Transverse colon (tissue), 4 donors: ENCODE measurements at regions not wholly inside any gene's neighbourhood (a gene's known extent, or its start where the extent isn't known, plus 50 kb on each side); places are given as distances from the start of the nearest gene placed in this dataset.

Source experiments
- DNase-seq: peaks from one replicate; pipeline ENCODE4 v3.0.0-alpha.2; 2019
- H3K27ac ChIP-seq, 4 donors: fragments of 200-600 bp; sonication (generic); 2 replicates each; pipeline ENCODE4 v1.5.1; 2016 to 2018; ENCODE audit warnings: inconsistent platforms in 4 of 4
- H3K27me3 ChIP-seq: fragments of 200-600 bp; sonication (generic); 2 replicates; pipeline ENCODE4 v1.5.1; 2017; ENCODE audit warnings: inconsistent platforms
- H3K36me3 ChIP-seq, 4 donors: fragments of 200-600 bp; sonication (generic); 2 replicates each; pipeline ENCODE4 v1.5.1; 2017 to 2019; ENCODE audit warnings: inconsistent platforms in 4 of 4
- H3K4me1 ChIP-seq, 4 donors: fragments of 200-600 bp; sonication (generic); 2 replicates each; pipeline ENCODE4 v1.5.1; 2017 to 2020; ENCODE audit warnings: inconsistent platforms in 4 of 4
- H3K4me3 ChIP-seq, 4 donors: fragments of 200-600 bp; sonication (generic); 1 replicate in 1 of 4; 2 replicates in 3 of 4; pipeline versions ENCODE4 v1.5.1 to v1.6.1; 2017 to 2019; ENCODE audit warnings: inconsistent platforms in 4 of 4
- H3K9me3 ChIP-seq, 2 donors: fragments of 200-600 bp; sonication (generic); 2 replicates each; pipeline ENCODE4 v1.5.1; 2017 to 2019; ENCODE audit warnings: inconsistent platforms in 2 of 2
- EP300 ChIP-seq: sonication (generic); formaldehyde crosslinking; IDR thresholded peaks from one replicate; pipeline ENCODE4 v1.6.1; 2017; ENCODE audit warnings: antibody characterized with exemption, low read depth
- POLR2A ChIP-seq: fragments of 450-650 bp; IDR thresholded peaks from one replicate; pipeline ENCODE4 v1.6.1; 2016; ENCODE audit warnings: antibody characterized with exemption, mild to moderate bottlenecking, moderate library complexity
- POLR2AphosphoS5 ChIP-seq, 3 donors: sonication (generic); formaldehyde crosslinking; IDR thresholded peaks; one replicate each; pipeline ENCODE4 v1.6.1; 2016; ENCODE audit warnings: antibody characterized with exemption in 3 of 3
- WGBS, 2 donors: methylation state at CpG; one replicate each; pipeline ENCODE4 v1.1.5; 2018; ENCODE audit warnings: low coverage in 1 of 2; 5-methylcytosine and 5-hydroxymethylcytosine counted together
- in situ Hi-C, 4 donors: fragments of 200-750 bp; cut with MboI; loops; one replicate each; pipeline versions ENCODE4 v1.15.0 to v1.15.1; 2017; ENCODE audit warnings: low sequenced_read_pairs in 3 of 4, low pct_ligation_motif_present in 1 of 4, low pct_unique_long_range_greater_than_20kb in 1 of 4
- intact Hi-C: fragments of 100-400 bp; cut with DNase I; formaldehyde crosslinking; loops from one replicate; pipeline ENCODE4 v1.15.1; 2023; ENCODE audit warnings: low total_unique reads
- TF ChIP-seq, protein P1 (sequence below), 5 experiments: fragments of 200-600 bp in 3 of 5; fragments of 450-650 bp in 2 of 5; sonication (generic) in 3 of 5; IDR thresholded peaks; 1 replicate in 2 of 5; 2 replicates in 3 of 5; pipeline ENCODE4 v1.5.1; 2016 to 2017; ENCODE audit warnings: antibody characterized with exemption in 5 of 5, inconsistent platforms in 3 of 5, mild to moderate bottlenecking in 2 of 5, moderate library complexity in 1 of 5

DNA sequence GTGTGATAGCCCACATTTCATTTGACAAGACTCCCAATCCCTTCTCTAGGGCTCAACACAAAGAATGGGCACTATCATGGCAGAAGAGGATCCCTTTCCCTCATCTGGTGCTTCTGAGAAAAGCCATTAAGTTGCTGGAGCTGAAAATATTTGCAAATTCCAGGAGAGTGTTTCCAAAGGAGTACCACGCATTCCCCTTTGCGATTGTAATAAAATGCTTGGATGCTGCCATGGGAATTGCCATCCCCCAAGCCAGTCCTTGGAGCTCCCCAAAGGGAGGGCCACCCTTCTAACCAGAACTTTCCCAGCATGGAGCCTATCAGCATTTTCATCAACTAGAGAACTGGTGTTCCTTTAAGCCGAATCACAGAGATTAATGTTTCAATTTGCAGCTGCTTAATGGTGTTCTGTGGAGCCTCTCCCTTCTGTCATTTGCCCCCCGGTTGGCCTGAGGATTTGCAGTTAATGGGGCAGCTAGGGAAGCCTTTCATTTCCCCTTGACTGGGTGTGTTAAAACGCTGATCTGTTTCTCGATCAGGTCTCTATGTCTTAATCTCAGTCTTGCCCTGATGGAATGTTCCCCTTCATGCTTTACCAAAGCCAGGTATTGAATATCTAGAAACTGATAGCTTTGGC, 133.0 kb downstream of the ENC1 start:
- no peak for DNase-seq
- no peak overlapping the region for H3K27ac ChIP-seq
- in situ Hi-C loops = no loop called here
- intact Hi-C loops = loop anchor here (10.0 kb wide), 1 partner anchor 1533 kb away; no protein-coding TSS in a partner anchor
- H3K36me3 ChIP-seq = no peaks in the 10 kb centered on the region
- 95% methylated on average over 6 of the region's 6 CpGs; no CpG with 5 or more reads in 1 of the 2 donors for WGBS, 2 donors
- TF ChIP-seq EP300 = no peak
- TF ChIP-seq, protein P1, sequence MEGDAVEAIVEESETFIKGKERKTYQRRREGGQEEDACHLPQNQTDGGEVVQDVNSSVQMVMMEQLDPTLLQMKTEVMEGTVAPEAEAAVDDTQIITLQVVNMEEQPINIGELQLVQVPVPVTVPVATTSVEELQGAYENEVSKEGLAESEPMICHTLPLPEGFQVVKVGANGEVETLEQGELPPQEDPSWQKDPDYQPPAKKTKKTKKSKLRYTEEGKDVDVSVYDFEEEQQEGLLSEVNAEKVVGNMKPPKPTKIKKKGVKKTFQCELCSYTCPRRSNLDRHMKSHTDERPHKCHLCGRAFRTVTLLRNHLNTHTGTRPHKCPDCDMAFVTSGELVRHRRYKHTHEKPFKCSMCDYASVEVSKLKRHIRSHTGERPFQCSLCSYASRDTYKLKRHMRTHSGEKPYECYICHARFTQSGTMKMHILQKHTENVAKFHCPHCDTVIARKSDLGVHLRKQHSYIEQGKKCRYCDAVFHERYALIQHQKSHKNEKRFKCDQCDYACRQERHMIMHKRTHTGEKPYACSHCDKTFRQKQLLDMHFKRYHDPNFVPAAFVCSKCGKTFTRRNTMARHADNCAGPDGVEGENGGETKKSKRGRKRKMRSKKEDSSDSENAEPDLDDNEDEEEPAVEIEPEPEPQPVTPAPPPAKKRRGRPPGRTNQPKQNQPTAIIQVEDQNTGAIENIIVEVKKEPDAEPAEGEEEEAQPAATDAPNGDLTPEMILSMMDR (IDR thresholded peaks at IDR 0.05) = no peak
- TF ChIP-seq POLR2AphosphoS5 (IDR thresholded peaks at IDR 0.05) = no peak
- no peak for TF ChIP-seq POLR2A
- H3K27me3 ChIP-seq = no peaks in the 10 kb centered on the region
- H3K4me1 ChIP-seq = peaks cover 0 to 5% (median 0%) of the 10 kb centered on the region in 4 donors
- H3K9me3 ChIP-seq = no peaks in the 10 kb centered on the region
- H3K4me3 ChIP-seq = no peak overlapping the region

DNA sequence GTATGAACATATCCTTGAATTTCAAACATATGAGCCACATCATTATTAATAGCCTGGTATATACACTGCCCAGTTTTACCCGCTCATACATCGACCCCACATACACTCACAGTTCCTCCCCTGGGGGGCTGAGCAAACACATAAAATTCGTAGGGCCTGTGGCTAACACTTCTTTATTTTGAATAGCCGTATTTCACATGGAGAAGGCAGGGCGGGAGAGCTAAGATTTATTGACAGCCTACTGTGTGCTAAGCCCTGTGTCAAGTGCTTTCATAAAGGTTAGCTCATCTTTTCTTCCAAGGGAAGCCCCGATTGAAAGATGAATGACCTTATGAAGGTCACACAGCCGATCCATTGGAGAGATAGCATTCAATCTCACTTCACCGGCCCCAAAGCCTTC, 134.4 kb downstream of the ENC1 start:
- DNase-seq = no peak
- TF ChIP-seq POLR2A = no peak
- TF ChIP-seq, protein P1 (IDR thresholded peaks at IDR 0.05) = no peak
- intact Hi-C loops (loop anchor here (10.0 kb wide), 1 partner anchor 1531 kb away; no protein-coding TSS in a partner anchor), in situ Hi-C loops (no loop called here)
- no peaks in the 10 kb centered on the region for H3K9me3 ChIP-seq
- no peak overlapping the region for H3K4me3 ChIP-seq
- no peaks in the 10 kb centered on the region for H3K27me3 ChIP-seq
- peaks cover 0 to 9% (median 0%) of the 10 kb centered on the region in 4 donors for H3K4me1 ChIP-seq
- H3K36me3 ChIP-seq = no peaks in the 10 kb centered on the region
- 92 to 100% methylated on average over 3 to 8 of the region's 8 CpGs for WGBS, 2 donors
- no peak overlapping the region for H3K27ac ChIP-seq

DNA sequence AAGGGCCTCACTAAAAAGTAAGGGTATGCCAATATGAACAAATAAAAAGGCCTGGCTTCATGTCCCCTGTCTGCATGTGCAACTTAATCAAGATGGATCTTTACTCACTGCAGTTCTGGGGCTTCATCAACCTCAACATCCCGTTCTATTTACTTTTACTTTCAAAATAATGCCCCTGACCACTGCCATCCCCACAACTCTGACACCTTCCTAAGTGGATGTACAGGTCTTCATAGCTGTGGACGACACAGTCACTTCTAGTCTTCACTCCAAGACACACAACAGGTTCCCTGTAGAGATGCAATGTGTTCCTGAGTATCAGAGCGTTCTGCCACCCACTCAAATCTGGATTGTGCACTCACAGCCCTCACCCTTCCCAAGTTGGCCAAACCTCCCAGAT, 136.1 kb downstream of the ENC1 start:
- Histone ChIP-seq H3K9me3 (no peaks in the 10 kb centered on the region), H3K4me1 (peaks cover 0 to 13% (median 7%) of the 10 kb centered on the region in 4 donors), H3K27ac (no peak overlapping the region), H3K36me3 (no peaks in the 10 kb centered on the region), H3K27me3 (no peaks in the 10 kb centered on the region), H3K4me3 (no peak overlapping the region)
- intact Hi-C loops (loop anchor here (10.0 kb wide), 1 partner anchor 1530 kb away; no protein-coding TSS in a partner anchor), in situ Hi-C loops (no loop called here)
- WGBS, 2 donors = 71 to 88% methylated on average over 2 to 3 of the region's 3 CpGs
- DNase-seq = no peak
- no peak for TF ChIP-seq POLR2AphosphoS5 (IDR thresholded peaks at IDR 0.05)
- TF ChIP-seq, protein P1 (IDR thresholded peaks at IDR 0.05) = no peak
- no peak for TF ChIP-seq POLR2A
- TF ChIP-seq EP300 = no peak

DNA sequence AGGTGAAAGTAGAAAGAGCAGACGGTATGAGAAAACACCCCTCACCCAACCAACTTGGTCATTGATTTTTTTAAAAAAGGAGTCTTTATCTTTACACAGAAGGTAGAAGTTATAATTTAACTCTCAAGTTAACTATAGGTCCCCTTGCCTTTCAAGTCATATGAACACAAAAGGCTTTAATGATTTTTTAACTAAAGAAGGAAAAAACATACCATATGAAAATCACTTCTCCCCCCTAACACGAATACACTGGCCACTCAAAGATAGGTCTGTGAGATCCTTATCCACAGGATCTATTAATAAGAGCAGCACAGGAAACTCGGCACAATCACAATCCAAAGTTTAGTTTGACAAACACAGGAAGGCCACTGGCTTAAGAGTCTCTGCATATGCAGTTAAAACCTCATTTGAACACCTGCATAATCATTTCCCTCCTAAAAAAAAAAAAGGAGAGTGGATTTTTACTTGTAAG, 138.0 kb downstream of the ENC1 start:
- Histone ChIP-seq H3K4me1 (peaks cover 0 to 20% (median 10%) of the 10 kb centered on the region in 4 donors), H3K36me3 (no peaks in the 10 kb centered on the region), H3K4me3 (no peak overlapping the region), H3K27me3 (no peaks in the 10 kb centered on the region), H3K9me3 (no peaks in the 10 kb centered on the region), H3K27ac (no peak overlapping the region)
- in situ Hi-C loops (no loop called here), intact Hi-C loops (loop anchor here (10.0 kb wide), 1 partner anchor 1528 kb away; no protein-coding TSS in a partner anchor)
- TF ChIP-seq, protein P1 (IDR thresholded peaks at IDR 0.05) = no peak
- no peak for TF ChIP-seq POLR2AphosphoS5 (IDR thresholded peaks at IDR 0.05)
- TF ChIP-seq EP300 = no peak
- no peak for TF ChIP-seq POLR2A
- WGBS, 2 donors = 30 to 37% methylated on average over 3 of the region's 3 CpGs
- no peak for DNase-seq
